ENCODE measurements at regions not wholly inside any gene's neighbourhood (a gene's known extent, or its start where the extent isn't known, plus 50 kb on each side); places are given as distances from the start of the nearest gene placed in this dataset.

DNA sequence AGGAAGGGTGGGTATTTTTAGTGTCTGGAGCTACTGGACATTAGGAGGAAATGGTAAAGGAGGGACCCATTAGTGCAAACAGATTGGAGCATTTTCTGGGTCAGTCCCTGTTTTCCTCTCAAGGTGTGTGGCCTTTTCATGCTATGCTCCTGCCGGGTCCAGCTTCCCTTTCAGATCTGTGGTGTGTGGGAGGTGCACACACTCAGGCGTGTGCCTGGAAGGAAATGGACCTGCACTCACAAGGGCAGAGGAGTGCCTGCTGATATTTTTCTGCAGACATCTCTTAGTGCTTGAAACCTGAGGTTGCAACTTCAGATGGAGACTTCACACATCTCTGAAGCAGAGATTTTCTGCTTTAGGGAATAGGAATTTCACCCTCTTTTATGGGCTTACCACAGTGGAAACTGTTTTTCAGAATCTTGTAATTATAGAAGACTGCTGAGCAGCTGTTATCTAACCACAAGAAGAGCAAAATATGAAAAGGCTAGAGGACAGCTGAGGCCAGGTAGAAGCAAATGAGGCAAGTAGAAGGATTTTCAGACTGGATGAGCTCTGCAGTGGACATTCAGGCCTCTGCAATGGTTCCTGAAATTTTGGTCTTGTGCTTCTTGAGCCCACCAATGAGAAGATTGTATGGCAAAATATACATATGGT, 764.3 kb downstream of the QKI start (continued):
- TF ChIP-seq, protein P1, sequence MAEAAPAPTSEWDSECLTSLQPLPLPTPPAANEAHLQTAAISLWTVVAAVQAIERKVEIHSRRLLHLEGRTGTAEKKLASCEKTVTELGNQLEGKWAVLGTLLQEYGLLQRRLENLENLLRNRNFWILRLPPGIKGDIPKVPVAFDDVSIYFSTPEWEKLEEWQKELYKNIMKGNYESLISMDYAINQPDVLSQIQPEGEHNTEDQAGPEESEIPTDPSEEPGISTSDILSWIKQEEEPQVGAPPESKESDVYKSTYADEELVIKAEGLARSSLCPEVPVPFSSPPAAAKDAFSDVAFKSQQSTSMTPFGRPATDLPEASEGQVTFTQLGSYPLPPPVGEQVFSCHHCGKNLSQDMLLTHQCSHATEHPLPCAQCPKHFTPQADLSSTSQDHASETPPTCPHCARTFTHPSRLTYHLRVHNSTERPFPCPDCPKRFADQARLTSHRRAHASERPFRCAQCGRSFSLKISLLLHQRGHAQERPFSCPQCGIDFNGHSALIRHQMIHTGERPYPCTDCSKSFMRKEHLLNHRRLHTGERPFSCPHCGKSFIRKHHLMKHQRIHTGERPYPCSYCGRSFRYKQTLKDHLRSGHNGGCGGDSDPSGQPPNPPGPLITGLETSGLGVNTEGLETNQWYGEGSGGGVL (CRISPR knock-in tag; IDR thresholded peaks at IDR 0.05): no peak
- TF ChIP-seq ZFP1 (CRISPR knock-in tag; IDR thresholded peaks at IDR 0.05): no peak
- TF ChIP-seq RCOR1 (IDR thresholded peaks at IDR 0.05; ENCODE audit: borderline replicate concordance in 1 of 2, low read depth in 2 of 2, low read length in 2 of 2): no peak
- no peak for TF ChIP-seq MED1 (CRISPR knock-in tag; IDR thresholded peaks at IDR 0.05; ENCODE audit: borderline replicate concordance)

DNA sequence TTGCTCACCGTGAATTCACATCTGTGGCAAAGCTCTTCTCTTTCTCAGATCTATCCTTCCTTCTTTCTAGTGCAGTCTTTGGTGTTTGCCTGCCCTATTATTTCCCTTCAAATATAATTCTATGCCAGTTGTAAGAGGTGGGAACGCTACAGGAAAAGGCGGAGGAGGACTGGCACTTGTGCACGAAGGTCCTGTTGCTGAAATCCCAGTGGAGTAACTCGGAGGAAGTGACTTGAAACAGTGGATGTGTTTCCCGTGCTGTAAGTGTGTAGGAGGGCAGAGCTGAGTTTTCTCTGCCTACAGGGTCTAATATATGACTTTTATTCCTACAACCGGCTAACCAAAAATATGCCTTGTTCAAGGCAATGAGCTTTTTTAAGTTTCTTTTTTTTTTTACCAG, 754.8 kb downstream of the QKI start:
- no TSS peak for BruUV-seq (replicated peaks)
- TF ChIP-seq PURB (CRISPR knock-in tag; IDR thresholded peaks at IDR 0.05; ENCODE audit: low read depth) (no peak), TCF7L2 (IDR thresholded peaks at IDR 0.05; ENCODE audit: low read depth, low read length) (no peak), ZNF551 (CRISPR knock-in tag; IDR thresholded peaks at IDR 0.05) (no peak), CCAR2 (IDR thresholded peaks at IDR 0.05; ENCODE audit: low read depth, low read length) (no peak), MECOM (CRISPR knock-in tag; IDR thresholded peaks at IDR 0.05) (no peak), SPI1 (IDR thresholded peaks at IDR 0.05; ENCODE audit: borderline replicate concordance, low read depth, low read length) (no peak), FOXP1 (CRISPR knock-in tag; IDR thresholded peaks at IDR 0.05) (no peak)
- TF ChIP-seq, protein P2, sequence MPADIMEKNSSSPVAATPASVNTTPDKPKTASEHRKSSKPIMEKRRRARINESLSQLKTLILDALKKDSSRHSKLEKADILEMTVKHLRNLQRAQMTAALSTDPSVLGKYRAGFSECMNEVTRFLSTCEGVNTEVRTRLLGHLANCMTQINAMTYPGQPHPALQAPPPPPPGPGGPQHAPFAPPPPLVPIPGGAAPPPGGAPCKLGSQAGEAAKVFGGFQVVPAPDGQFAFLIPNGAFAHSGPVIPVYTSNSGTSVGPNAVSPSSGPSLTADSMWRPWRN (IDR thresholded peaks at IDR 0.05; ENCODE audit: low read depth): no peak
- TF ChIP-seq, protein P3, sequence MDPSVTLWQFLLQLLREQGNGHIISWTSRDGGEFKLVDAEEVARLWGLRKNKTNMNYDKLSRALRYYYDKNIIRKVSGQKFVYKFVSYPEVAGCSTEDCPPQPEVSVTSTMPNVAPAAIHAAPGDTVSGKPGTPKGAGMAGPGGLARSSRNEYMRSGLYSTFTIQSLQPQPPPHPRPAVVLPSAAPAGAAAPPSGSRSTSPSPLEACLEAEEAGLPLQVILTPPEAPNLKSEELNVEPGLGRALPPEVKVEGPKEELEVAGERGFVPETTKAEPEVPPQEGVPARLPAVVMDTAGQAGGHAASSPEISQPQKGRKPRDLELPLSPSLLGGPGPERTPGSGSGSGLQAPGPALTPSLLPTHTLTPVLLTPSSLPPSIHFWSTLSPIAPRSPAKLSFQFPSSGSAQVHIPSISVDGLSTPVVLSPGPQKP (CRISPR knock-in tag; IDR thresholded peaks at IDR 0.05): no peak
- TF ChIP-seq, protein P4, sequence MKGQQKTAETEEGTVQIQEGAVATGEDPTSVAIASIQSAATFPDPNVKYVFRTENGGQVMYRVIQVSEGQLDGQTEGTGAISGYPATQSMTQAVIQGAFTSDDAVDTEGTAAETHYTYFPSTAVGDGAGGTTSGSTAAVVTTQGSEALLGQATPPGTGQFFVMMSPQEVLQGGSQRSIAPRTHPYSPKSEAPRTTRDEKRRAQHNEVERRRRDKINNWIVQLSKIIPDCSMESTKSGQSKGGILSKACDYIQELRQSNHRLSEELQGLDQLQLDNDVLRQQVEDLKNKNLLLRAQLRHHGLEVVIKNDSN (CRISPR knock-in tag; IDR thresholded peaks at IDR 0.05): no peak
- TF ChIP-seq, protein P5, sequence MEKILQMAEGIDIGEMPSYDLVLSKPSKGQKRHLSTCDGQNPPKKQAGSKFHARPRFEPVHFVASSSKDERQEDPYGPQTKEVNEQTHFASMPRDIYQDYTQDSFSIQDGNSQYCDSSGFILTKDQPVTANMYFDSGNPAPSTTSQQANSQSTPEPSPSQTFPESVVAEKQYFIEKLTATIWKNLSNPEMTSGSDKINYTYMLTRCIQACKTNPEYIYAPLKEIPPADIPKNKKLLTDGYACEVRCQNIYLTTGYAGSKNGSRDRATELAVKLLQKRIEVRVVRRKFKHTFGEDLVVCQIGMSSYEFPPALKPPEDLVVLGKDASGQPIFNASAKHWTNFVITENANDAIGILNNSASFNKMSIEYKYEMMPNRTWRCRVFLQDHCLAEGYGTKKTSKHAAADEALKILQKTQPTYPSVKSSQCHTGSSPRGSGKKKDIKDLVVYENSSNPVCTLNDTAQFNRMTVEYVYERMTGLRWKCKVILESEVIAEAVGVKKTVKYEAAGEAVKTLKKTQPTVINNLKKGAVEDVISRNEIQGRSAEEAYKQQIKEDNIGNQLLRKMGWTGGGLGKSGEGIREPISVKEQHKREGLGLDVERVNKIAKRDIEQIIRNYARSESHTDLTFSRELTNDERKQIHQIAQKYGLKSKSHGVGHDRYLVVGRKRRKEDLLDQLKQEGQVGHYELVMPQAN (IDR thresholded peaks at IDR 0.05; ENCODE audit: borderline replicate concordance): no peak

More for the DNA sequence above, 754.8 kb downstream of the QKI start:
- no peak overlapping the region for H3K9ac ChIP-seq (ENCODE audit: insufficient read depth in 1 of 2, low read depth in 2 of 2, low read length in 2 of 2)
- no peak overlapping the region for H3K4me2 ChIP-seq (ENCODE audit: insufficient read depth, low read length)
- H3K36me3 ChIP-seq (ENCODE audit: control insufficient read depth, insufficient read depth, low read length): no peaks in the 10 kb centered on the region
- ATAC-seq (no peak), DNase-seq (ENCODE audit: extremely low read depth in 1 of 4, low spot score in 3 of 4) (no peak), FAIRE-seq (no peak)
- H3K27ac ChIP-seq (ENCODE audit: extremely low read depth, low read depth, low read length): no peak overlapping the region
- no peaks in the 10 kb centered on the region for H3K4me1 ChIP-seq (replicated peaks in 1 of 2; ENCODE audit: control insufficient read depth in 2 of 2, insufficient read depth in 2 of 2, low read length in 2 of 2)
- no peaks in the 10 kb centered on the region for H3K79me2 ChIP-seq (ENCODE audit: control insufficient read depth, insufficient read depth, low read length)
- no peak overlapping the region for H3K4me3 ChIP-seq
- intact Hi-C loops (cut with micrococcal nuclease): no loop called here
- H3K27me3 ChIP-seq (ENCODE audit: control insufficient read depth in 2 of 2, insufficient read depth in 2 of 2, low read length in 2 of 2): no peaks in the 10 kb centered on the region
- CTCF ChIA-PET (ENCODE audit: low intra/inter-chr PET ratio): no interaction called here
- H4K20me1 ChIP-seq (replicated peaks; ENCODE audit: control insufficient read depth, insufficient read depth, low read length): no peaks in the 10 kb centered on the region
- H3K9me1 ChIP-seq (ENCODE audit: control insufficient read depth, insufficient read depth, low read length): no peaks in the 10 kb centered on the region
- H3K9me3 ChIP-seq (replicated peaks; ENCODE audit: control insufficient read depth, insufficient read depth, low read depth, low read length): no peaks in the 10 kb centered on the region
- no peak overlapping the region for H2AFZ ChIP-seq (ENCODE audit: low read depth, low read length)
- in situ Hi-C loops (cut with MboI): no loop called here
- under 1% methylated on average over 7 of the region's 7 CpGs for WGBS (ENCODE audit: insufficient coverage, low coverage, missing lambda C conversion rate)
- POLR2A ChIA-PET: interaction anchor here (0.6 kb wide), 1 partner anchor 176 kb away, joined by 3 read pairs; no protein-coding TSS in a partner anchor

Data from K562 (cell line).